ENCODE measurements at regions not wholly inside any gene's neighbourhood (a gene's known extent, or its start where the extent isn't known, plus 50 kb on each side); places are given as distances from the start of the nearest gene placed in this dataset.

DNA sequence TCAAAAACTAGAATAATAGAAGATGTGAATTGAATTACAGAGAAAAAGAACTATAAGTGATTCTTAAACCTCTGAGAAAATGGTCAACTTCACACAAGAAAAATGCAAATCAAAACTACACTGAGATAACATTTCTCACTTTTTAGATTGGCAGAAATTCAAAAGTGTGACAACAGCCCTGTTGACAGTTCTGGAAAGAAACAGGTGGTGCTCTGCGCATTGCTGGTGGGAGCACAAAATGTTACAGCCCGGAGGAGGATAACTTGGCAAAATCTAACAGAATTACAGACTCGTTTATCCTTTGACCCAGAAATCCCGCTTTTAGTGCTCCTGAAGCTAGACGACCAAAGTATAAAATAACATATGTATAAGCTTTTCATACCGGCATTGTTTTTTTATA lies 222.5 kb upstream of the CNTN1 start:
- Histone ChIP-seq H3K4me1 (ENCODE audit: insufficient read depth, low read length, poor library complexity, severe bottlenecking) (no peaks in the 10 kb centered on the region), H3K9me2 (replicated peaks; ENCODE audit: low read depth, low read length) (no peaks in the 10 kb centered on the region), H3F3A (ENCODE audit: low read depth) (no peaks in the 10 kb centered on the region), H3K4me3 (ENCODE audit: low read length, poor library complexity, severe bottlenecking) (no peak overlapping the region), H3K36me3 (ENCODE audit: insufficient read depth, low read length) (no peaks in the 10 kb centered on the region), H3K9ac (ENCODE audit: low read depth, low read length, poor library complexity, severe bottlenecking) (no peak overlapping the region), H3K9me3 (ENCODE audit: insufficient read depth, low read depth, low read length) (no peaks in the 10 kb centered on the region), H3K27me3 (ENCODE audit: insufficient read depth, low read length, poor library complexity, severe bottlenecking) (no peaks in the 10 kb centered on the region), H2AFZ (ENCODE audit: low read length) (no peak overlapping the region), H4K20me1 (ENCODE audit: insufficient read depth, low read length, poor library complexity, severe bottlenecking) (no peaks in the 10 kb centered on the region), H3K79me2 (ENCODE audit: insufficient read depth, low read length) (no peaks in the 10 kb centered on the region), H3K4me2 (ENCODE audit: low read depth, low read length, poor library complexity, severe bottlenecking) (no peak overlapping the region)
- TF ChIP-seq, protein P1, sequence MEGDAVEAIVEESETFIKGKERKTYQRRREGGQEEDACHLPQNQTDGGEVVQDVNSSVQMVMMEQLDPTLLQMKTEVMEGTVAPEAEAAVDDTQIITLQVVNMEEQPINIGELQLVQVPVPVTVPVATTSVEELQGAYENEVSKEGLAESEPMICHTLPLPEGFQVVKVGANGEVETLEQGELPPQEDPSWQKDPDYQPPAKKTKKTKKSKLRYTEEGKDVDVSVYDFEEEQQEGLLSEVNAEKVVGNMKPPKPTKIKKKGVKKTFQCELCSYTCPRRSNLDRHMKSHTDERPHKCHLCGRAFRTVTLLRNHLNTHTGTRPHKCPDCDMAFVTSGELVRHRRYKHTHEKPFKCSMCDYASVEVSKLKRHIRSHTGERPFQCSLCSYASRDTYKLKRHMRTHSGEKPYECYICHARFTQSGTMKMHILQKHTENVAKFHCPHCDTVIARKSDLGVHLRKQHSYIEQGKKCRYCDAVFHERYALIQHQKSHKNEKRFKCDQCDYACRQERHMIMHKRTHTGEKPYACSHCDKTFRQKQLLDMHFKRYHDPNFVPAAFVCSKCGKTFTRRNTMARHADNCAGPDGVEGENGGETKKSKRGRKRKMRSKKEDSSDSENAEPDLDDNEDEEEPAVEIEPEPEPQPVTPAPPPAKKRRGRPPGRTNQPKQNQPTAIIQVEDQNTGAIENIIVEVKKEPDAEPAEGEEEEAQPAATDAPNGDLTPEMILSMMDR (conservative IDR thresholded peaks at IDR 0.05; ENCODE audit: low read length) = no peak
- no peak for TF ChIP-seq EZH2phosphoT487 (IDR thresholded peaks at IDR 0.05; ENCODE audit: borderline replicate concordance)

DNA sequence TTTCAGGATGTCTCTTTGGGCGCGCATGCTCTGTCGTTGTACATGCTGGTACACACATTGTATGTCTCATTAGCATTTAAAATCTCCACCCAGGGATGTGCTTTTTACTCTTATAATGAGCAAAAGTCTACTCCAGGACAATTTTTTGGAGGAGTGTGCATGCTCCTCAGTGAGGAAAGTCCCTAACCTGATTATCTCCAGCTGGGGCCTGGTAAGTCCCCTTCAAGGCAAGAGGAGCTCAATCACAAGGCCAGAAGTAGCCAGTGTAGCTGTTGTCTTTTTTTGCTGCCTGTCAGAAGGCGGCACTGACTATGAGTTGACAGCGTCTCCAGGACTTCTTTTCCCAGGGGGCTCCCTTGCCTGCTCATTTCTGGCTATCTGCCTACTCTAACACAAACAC lies 218.3 kb upstream of the CNTN1 start:
- Histone ChIP-seq H3K36me3 (ENCODE audit: insufficient read depth, low read length) (no peaks in the 10 kb centered on the region), H3K4me2 (ENCODE audit: low read depth, low read length, poor library complexity, severe bottlenecking) (no peak overlapping the region), H3K4me3 (ENCODE audit: low read length, poor library complexity, severe bottlenecking) (no peak overlapping the region), H2AFZ (ENCODE audit: low read length) (no peak overlapping the region), H3K4me1 (ENCODE audit: insufficient read depth, low read length, poor library complexity, severe bottlenecking) (no peaks in the 10 kb centered on the region), H3K9me2 (replicated peaks; ENCODE audit: low read depth, low read length) (no peaks in the 10 kb centered on the region), H3K27me3 (ENCODE audit: insufficient read depth, low read length, poor library complexity, severe bottlenecking) (no peaks in the 10 kb centered on the region), H3K9ac (ENCODE audit: low read depth, low read length, poor library complexity, severe bottlenecking) (no peak overlapping the region), H4K20me1 (ENCODE audit: insufficient read depth, low read length, poor library complexity, severe bottlenecking) (no peaks in the 10 kb centered on the region), H3K79me2 (ENCODE audit: insufficient read depth, low read length) (no peaks in the 10 kb centered on the region), H3K9me3 (ENCODE audit: insufficient read depth, low read depth, low read length) (no peaks in the 10 kb centered on the region), H3F3A (ENCODE audit: low read depth) (no peaks in the 10 kb centered on the region)
- TF ChIP-seq, protein P1 (conservative IDR thresholded peaks at IDR 0.05; ENCODE audit: low read length) = no peak
- no peak for TF ChIP-seq EZH2phosphoT487 (IDR thresholded peaks at IDR 0.05; ENCODE audit: borderline replicate concordance)

DNA sequence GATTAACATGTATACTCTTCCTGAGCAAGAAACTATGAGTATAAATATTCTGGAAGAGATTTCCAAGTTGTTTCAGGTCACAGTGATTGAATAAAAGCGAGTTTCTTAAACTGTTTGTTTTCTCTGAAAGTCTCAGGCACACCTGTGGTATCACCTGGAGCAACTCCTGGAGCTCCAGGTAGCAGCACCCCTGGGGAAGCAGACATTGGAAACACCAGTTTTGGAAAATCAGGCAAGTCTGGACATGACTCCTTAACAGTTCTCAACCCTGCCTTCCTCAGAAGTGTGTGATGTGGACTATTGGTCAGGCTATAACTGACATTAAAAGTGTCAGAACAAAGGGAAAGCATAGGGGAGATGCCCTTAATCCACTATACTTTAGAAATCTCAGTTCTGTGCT lies 217.6 kb upstream of the CNTN1 start:
- TF ChIP-seq EZH2phosphoT487 (IDR thresholded peaks at IDR 0.05; ENCODE audit: borderline replicate concordance) = no peak
- TF ChIP-seq, protein P1 (conservative IDR thresholded peaks at IDR 0.05; ENCODE audit: low read length) = no peak
- H3K79me2 ChIP-seq (ENCODE audit: insufficient read depth, low read length) = no peaks in the 10 kb centered on the region
- H3K4me2 ChIP-seq (ENCODE audit: low read depth, low read length, poor library complexity, severe bottlenecking) = no peak overlapping the region

More for the DNA sequence above, 217.6 kb upstream of the CNTN1 start:
- H3K9ac ChIP-seq (ENCODE audit: low read depth, low read length, poor library complexity, severe bottlenecking) = no peak overlapping the region
- no peaks in the 10 kb centered on the region for H3F3A ChIP-seq (ENCODE audit: low read depth)
- no peaks in the 10 kb centered on the region for H3K9me3 ChIP-seq (ENCODE audit: insufficient read depth, low read depth, low read length)
- no peaks in the 10 kb centered on the region for H4K20me1 ChIP-seq (ENCODE audit: insufficient read depth, low read length, poor library complexity, severe bottlenecking)
- no peaks in the 10 kb centered on the region for H3K27me3 ChIP-seq (ENCODE audit: insufficient read depth, low read length, poor library complexity, severe bottlenecking)
- no peaks in the 10 kb centered on the region for H3K36me3 ChIP-seq (ENCODE audit: insufficient read depth, low read length)
- no peak overlapping the region for H2AFZ ChIP-seq (ENCODE audit: low read length)
- H3K9me2 ChIP-seq (replicated peaks; ENCODE audit: low read depth, low read length) = no peaks in the 10 kb centered on the region
- no peaks in the 10 kb centered on the region for H3K4me1 ChIP-seq (ENCODE audit: insufficient read depth, low read length, poor library complexity, severe bottlenecking)
- no peak overlapping the region for H3K4me3 ChIP-seq (ENCODE audit: low read length, poor library complexity, severe bottlenecking)
